Cardiac muscle cell (in vitro differentiated cells and primary cell): ENCODE measurements at regions not wholly inside any gene's neighbourhood (a gene's known extent, or its start where the extent isn't known, plus 50 kb on each side); places are given as distances from the start of the nearest gene placed in this dataset.
"Not testable (repeated sequence)": the region's sequence is repeated elsewhere in the genome, so short reads cannot be mapped to it uniquely, and the experiment has no call there.

ENCODE experiments used
- DNase-seq, 2 donors: peaks; one replicate each; pipeline versions ENCODE4 v3.0.0 to v3.0.0-alpha.2; 2010 to 2017; ENCODE audit warnings: low read depth in 1 of 2, low spot score in 1 of 2
- H3K27ac ChIP-seq: fragments of 200-600 bp; sonication (generic); 2 replicates; pipeline ENCODE4 v1.5.1; 2016
- H3K27me3 ChIP-seq: fragments of 200-600 bp; sonication (generic); 2 replicates; pipeline ENCODE4 v1.6.0; 2016; ENCODE audit warnings: control low read depth
- H3K36me3 ChIP-seq: fragments of 200-600 bp; sonication (generic); 2 replicates; pipeline ENCODE4 v1.5.1; 2016; ENCODE audit warnings: control low read depth
- H3K4me1 ChIP-seq: fragments of 200-600 bp; sonication (generic); 2 replicates; pipeline ENCODE4 v1.8.1; 2017; ENCODE audit warnings: low read depth, mild to moderate bottlenecking, mixed run types
- H3K4me3 ChIP-seq: fragments of 200-600 bp; sonication (generic); 2 replicates; pipeline ENCODE4 v1.5.1; 2016; ENCODE audit warnings: mild to moderate bottlenecking
- H3K9me3 ChIP-seq: fragments of 200-600 bp; sonication (generic); 2 replicates; pipeline ENCODE4 v1.5.1; 2017; ENCODE audit warnings: low read depth, mild to moderate bottlenecking, control low read depth
- CTCF ChIP-seq: IDR thresholded peaks from 2 replicates; pipeline ENCODE4 v1.5.1; 2012; ENCODE audit warnings: low read depth, mild to moderate bottlenecking, low read length

GRCh38 chr2:53490659-53491058 lies 276.9 kb upstream of the CHAC2 start:
- peaks cover 3% of the 10 kb centered on the region for H3K4me1 ChIP-seq
- H3K9me3 ChIP-seq = no peaks in the 10 kb centered on the region
- no peak for TF ChIP-seq CTCF
- H3K27ac ChIP-seq = no peak overlapping the region
- DNase-seq = peak in 1 of 2 donors; percentile 19
- no peaks in the 10 kb centered on the region for H3K36me3 ChIP-seq
- H3K4me3 ChIP-seq = no peak overlapping the region
- H3K27me3 ChIP-seq = no peaks in the 10 kb centered on the region

- not testable (repeated sequence) for H3K9me3 ChIP-seq, H3K27me3 ChIP-seq, H3K27ac ChIP-seq, H3K36me3 ChIP-seq, H3K4me1 ChIP-seq, H3K4me3 ChIP-seq, DNase-seq
Measured at GRCh38 chr2:53486185-53486899, 281.3 kb upstream of the CHAC2 start.

GRCh38 chr2:53485021-53485728 lies 282.4 kb upstream of the CHAC2 start:
- Histone ChIP-seq H3K4me1 (peaks cover 7% of the 10 kb centered on the region), H3K4me3 (no peak overlapping the region), H3K36me3 (no peaks in the 10 kb centered on the region), H3K27ac (peak overlapping the region; percentile 18), H3K27me3 (no peaks in the 10 kb centered on the region), H3K9me3 (no peaks in the 10 kb centered on the region)
- no peak for DNase-seq
- no peak for TF ChIP-seq CTCF

- Histone ChIP-seq H3K36me3 (no peaks in the 10 kb centered on the region), H3K9me3 (no peaks in the 10 kb centered on the region), H3K4me3 (no peak overlapping the region), H3K27me3 (no peaks in the 10 kb centered on the region), H3K27ac (no peak overlapping the region), H3K4me1 (peaks cover 8% of the 10 kb centered on the region)
- no peak for TF ChIP-seq CTCF
- no peak for DNase-seq
Measured at GRCh38 chr2:53484531-53484930, 283.1 kb upstream of the CHAC2 start.

GRCh38 chr2:53477517-53477916 lies 290.1 kb upstream of the CHAC2 start:
- Histone ChIP-seq H3K36me3 (no peaks in the 10 kb centered on the region), H3K9me3 (no peaks in the 10 kb centered on the region)
- no peak for TF ChIP-seq CTCF

GRCh38 chr2:53476834-53477233 lies 290.8 kb upstream of the CHAC2 start:
- no peaks in the 10 kb centered on the region for H3K9me3 ChIP-seq
- H3K4me1 ChIP-seq = peaks cover 8% of the 10 kb centered on the region
- no peak for TF ChIP-seq CTCF
- DNase-seq = no peak
- no peak overlapping the region for H3K27ac ChIP-seq
- no peaks in the 10 kb centered on the region for H3K27me3 ChIP-seq
- no peaks in the 10 kb centered on the region for H3K36me3 ChIP-seq
- no peak overlapping the region for H3K4me3 ChIP-seq

More at GRCh38 chr2:53477517-53477916, 290.1 kb upstream of the CHAC2 start:
- no peaks in the 10 kb centered on the region for H3K27me3 ChIP-seq
- H3K4me1 ChIP-seq = peaks cover 8% of the 10 kb centered on the region
- no peak overlapping the region for H3K4me3 ChIP-seq
- H3K27ac ChIP-seq = no peak overlapping the region
- DNase-seq = no peak
